HCT116 (cell line): ENCODE measurements at regions not wholly inside any gene's neighbourhood (a gene's known extent, or its start where the extent isn't known, plus 50 kb on each side); places are given as distances from the start of the nearest gene placed in this dataset.

Source experiments
- ATAC-seq: fragments of 200-7000 bp; cut with Tn5 transposase; 2 replicates; pipeline ENCODE4 v1.9.1; 2020; ENCODE audit warnings: mild to moderate bottlenecking, moderate library complexity
- BruUV-seq: library from RNA; stranded (reverse); fragments of 400-500 nt; replicated peaks from 2 replicates; lab custom pipeline; 2021; lab: Mats Ljungman, UMichigan
- CTCF ChIA-PET: fragments of 300-600 bp; sonication (Branson Sonifier 250); formaldehyde crosslinking; loops from one replicate; lab custom pipeline; 2021; ENCODE audit warnings: antibody characterized with exemption; lab: Charles Lee
- POLR2A ChIA-PET: fragments of 300-600, 350-600 bp; sonication (Branson Sonifier 250); formaldehyde crosslinking; loops from one replicate; lab custom pipeline; 2021; ENCODE audit warnings: antibody characterized with exemption; lab: Charles Lee
- RAD21 ChIA-PET, 2 experiments: fragments of 300-600 bp; sonication (Branson Sonifier 250); formaldehyde crosslinking; loops; one replicate each; lab custom pipeline; 2023; ENCODE audit warnings: low total read pairs in 2 of 2; ENCODE audit not compliant: uncharacterized antibody in 2 of 2, unreplicated experiment in 2 of 2, low non-redundant PET in 1 of 2; lab: Charles Lee
- DNase-seq: peaks from one replicate; pipeline ENCODE4 v3.0.0-alpha.2; 2010; ENCODE audit warnings: low read depth, low spot score
- H2AFZ ChIP-seq: fragments of 200-600 bp; shearing (Covaris generic), sonication (generic); 2 replicates; pipeline ENCODE4 v1.6.1; 2017; ENCODE audit warnings: low read depth, mixed run types, mixed read lengths, antibody characterized with exemption, low read length; ENCODE audit not compliant: poor library complexity, severe bottlenecking
- H3K27ac ChIP-seq: 2 replicates; pipeline ENCODE4 v1.5.1; 2012; ENCODE audit warnings: low read depth, low read length
- H3K27me3 ChIP-seq: fragments of 200-600 bp; sonication (generic); 2 replicates; pipeline ENCODE4 v1.6.1; 2016; ENCODE audit warnings: mixed run types, low read length, mixed read lengths; ENCODE audit not compliant: insufficient read depth
- H3K36me3 ChIP-seq, 2 experiments: fragments of 200-500 bp in 1 of 2; fragments of 200-600 bp in 1 of 2; sonication (Bioruptor generic) in 1 of 2; sonication (generic) in 1 of 2; 2 replicates each; pipeline versions ENCODE4 v1.5.1 to v1.6.1; 2014 to 2016; ENCODE audit warnings: low read length in 2 of 2, inconsistent platforms in 1 of 2, mixed read lengths in 1 of 2, mixed run types in 1 of 2; ENCODE audit not compliant: insufficient read depth in 2 of 2, control insufficient read depth in 1 of 2
- H3K4me1 ChIP-seq, 2 experiments: fragments of 200-600 bp in 1 of 2; sonication (generic) in 1 of 2; 2 replicates each; pipeline versions ENCODE4 v1.5.1 to v1.6.1; 2012 to 2017; ENCODE audit warnings: low read length in 2 of 2, inconsistent platforms in 1 of 2, mild to moderate bottlenecking in 1 of 2, mixed read lengths in 1 of 2, mixed run types in 1 of 2, moderate library complexity in 1 of 2; ENCODE audit not compliant: insufficient read depth in 2 of 2, control insufficient read depth in 1 of 2
- H3K4me2 ChIP-seq: fragments of 200-600 bp; sonication (generic); 2 replicates; pipeline ENCODE4 v1.6.1; 2017; ENCODE audit warnings: mixed run types, low read length, mixed read lengths
- H3K4me3 ChIP-seq, 2 experiments: fragments of 200-600 bp in 1 of 2; sonication (generic) in 1 of 2; replicated peaks in 1 of 2; 2 replicates each; pipeline ENCODE4 v1.5.1; 2011 to 2016; ENCODE audit warnings: low read length in 2 of 2, control low read depth in 1 of 2, low read depth in 1 of 2, mild to moderate bottlenecking in 1 of 2, mixed read lengths in 1 of 2, mixed run types in 1 of 2
- H3K79me2 ChIP-seq: fragments of 200-600 bp; sonication (generic); 2 replicates; pipeline ENCODE4 v1.6.1; 2017; ENCODE audit warnings: mild to moderate bottlenecking, mixed run types, low read length, moderate library complexity, mixed read lengths; ENCODE audit not compliant: insufficient read depth
- H3K9ac ChIP-seq: fragments of 200-600 bp; sonication (generic); 2 replicates; pipeline ENCODE4 v1.6.1; 2016; ENCODE audit warnings: low read length, mixed read lengths
- H3K9me2 ChIP-seq: fragments of 200-600 bp; sonication (generic), shearing (Covaris generic); 2 replicates; pipeline ENCODE4 v1.6.1; 2017; ENCODE audit warnings: mixed run types, mild to moderate bottlenecking, moderate library complexity; ENCODE audit not compliant: insufficient read depth
- H3K9me3 ChIP-seq, 2 experiments: fragments of 200-500 bp in 1 of 2; fragments of 200-600 bp in 1 of 2; sonication (Bioruptor generic) in 1 of 2; sonication (generic) in 1 of 2; 2 replicates each; pipeline ENCODE4 v1.6.1; 2014 to 2017; ENCODE audit warnings: low read length in 2 of 2, mixed read lengths in 2 of 2, inconsistent platforms in 1 of 2, low read depth in 1 of 2, mild to moderate bottlenecking in 1 of 2, mixed run types in 1 of 2, moderate library complexity in 1 of 2; ENCODE audit not compliant: control insufficient read depth in 1 of 2, insufficient read depth in 1 of 2
- H4K20me1 ChIP-seq: fragments of 200-600 bp; sonication (generic), shearing (Covaris generic); 2 replicates; pipeline ENCODE4 v1.6.1; 2017; ENCODE audit warnings: mixed run types, mild to moderate bottlenecking, moderate library complexity; ENCODE audit not compliant: insufficient read depth
- CBX3 ChIP-seq: IDR thresholded peaks from 2 replicates; pipeline ENCODE4 v1.6.1; 2012; ENCODE audit warnings: low read depth
- EGR1 ChIP-seq: IDR thresholded peaks from 2 replicates; pipeline ENCODE4 v1.6.1; 2012; ENCODE audit warnings: low read depth
- ELF1 ChIP-seq: IDR thresholded peaks from 2 replicates; pipeline ENCODE4 v1.6.1; 2012; ENCODE audit warnings: low read depth, borderline replicate concordance
- EZH2 ChIP-seq: fragments of 200-600 bp; sonication (generic); IDR thresholded peaks from 2 replicates; pipeline ENCODE4 v1.6.1; 2017; ENCODE audit warnings: antibody characterized with exemption, mixed run types
- EZH2phosphoT487 ChIP-seq: fragments of 200-600 bp; IDR thresholded peaks from 2 replicates; pipeline ENCODE4 v1.6.1; 2018; ENCODE audit warnings: antibody characterized with exemption, borderline replicate concordance
- FOSL1 ChIP-seq: IDR thresholded peaks from 2 replicates; pipeline ENCODE4 v1.6.1; 2012; ENCODE audit warnings: low read depth
- JUND ChIP-seq: IDR thresholded peaks from 2 replicates; pipeline ENCODE4 v1.6.1; 2012
- POLR2A ChIP-seq: IDR thresholded peaks from 2 replicates; pipeline ENCODE4 v1.7.0; 2011; ENCODE audit warnings: borderline replicate concordance; ENCODE audit not compliant: insufficient read depth, insufficient read length; ENCODE audit errors: extremely low read depth
- POLR2AphosphoS5 ChIP-seq: IDR thresholded peaks from 2 replicates; pipeline ENCODE4 v1.6.1; 2011; ENCODE audit warnings: mild to moderate bottlenecking, low read depth, low read length, moderate library complexity
- SIN3A ChIP-seq: IDR thresholded peaks from 2 replicates; pipeline ENCODE4 v1.6.1; 2012; ENCODE audit warnings: low read depth
- SP1 ChIP-seq: IDR thresholded peaks from 2 replicates; pipeline ENCODE4 v1.6.1; 2012; ENCODE audit warnings: low read depth
- SRF ChIP-seq: IDR thresholded peaks from 2 replicates; pipeline ENCODE4 v1.6.1; 2012; ENCODE audit warnings: low read depth
- TCF7L2 ChIP-seq: IDR thresholded peaks from 2 replicates; pipeline ENCODE4 v1.7.0; 2011; ENCODE audit warnings: borderline replicate concordance, inconsistent platforms; ENCODE audit not compliant: insufficient read depth, insufficient read length; ENCODE audit errors: extremely low read depth
- ZBTB33 ChIP-seq: IDR thresholded peaks from 2 replicates; pipeline ENCODE4 v1.6.1; 2011; ENCODE audit warnings: mild to moderate bottlenecking, low read length, moderate library complexity; ENCODE audit not compliant: insufficient replicate concordance; ENCODE audit errors: extremely low read depth
- ZFX ChIP-seq: fragments of 450-650 bp; IDR thresholded peaks from 2 replicates; pipeline ENCODE4 v1.6.1; 2017
- ZNF274 ChIP-seq: fragments of 200-500 bp; sonication (Bioruptor generic); IDR thresholded peaks from 2 replicates; pipeline ENCODE4 v1.6.1; 2014; ENCODE audit warnings: mild to moderate bottlenecking, low read depth, low read length, inconsistent platforms
- intact Hi-C: fragments of 100-400 bp; cut with micrococcal nuclease; formaldehyde crosslinking; loops from 2 replicates; pipeline ENCODE4 v1.10.0; 2022
- TF ChIP-seq, protein P1 (sequence below), 3 experiments: fragments of 200-600 bp in 1 of 3; sonication (generic) in 1 of 3; IDR thresholded peaks in 2 of 3; conservative IDR thresholded peaks in 1 of 3; 2 replicates each; pipeline ENCODE4 v1.5.1; 2012 to 2017; ENCODE audit warnings: low read depth in 2 of 3, low read length in 2 of 3, antibody characterized with exemption in 1 of 3, borderline replicate concordance in 1 of 3, control low read depth in 1 of 3, mild to moderate bottlenecking in 1 of 3, mixed read lengths in 1 of 3, mixed run types in 1 of 3, moderate library complexity in 1 of 3; ENCODE audit not compliant: insufficient read depth in 1 of 3
- TF ChIP-seq, protein P2 (sequence below): IDR thresholded peaks from 2 replicates; pipeline ENCODE4 v1.6.1; 2012; ENCODE audit warnings: low read depth
- TF ChIP-seq, protein P3 (sequence below): IDR thresholded peaks from 2 replicates; pipeline ENCODE4 v1.6.1; 2012

GRCh38 chr2:188880740-188881139, 93.4 kb upstream of the COL3A1 start:
- no peak for DNase-seq
- TF ChIP-seq FOSL1, result no peak
- no peak for TF ChIP-seq JUND
- TF ChIP-seq, protein P1, sequence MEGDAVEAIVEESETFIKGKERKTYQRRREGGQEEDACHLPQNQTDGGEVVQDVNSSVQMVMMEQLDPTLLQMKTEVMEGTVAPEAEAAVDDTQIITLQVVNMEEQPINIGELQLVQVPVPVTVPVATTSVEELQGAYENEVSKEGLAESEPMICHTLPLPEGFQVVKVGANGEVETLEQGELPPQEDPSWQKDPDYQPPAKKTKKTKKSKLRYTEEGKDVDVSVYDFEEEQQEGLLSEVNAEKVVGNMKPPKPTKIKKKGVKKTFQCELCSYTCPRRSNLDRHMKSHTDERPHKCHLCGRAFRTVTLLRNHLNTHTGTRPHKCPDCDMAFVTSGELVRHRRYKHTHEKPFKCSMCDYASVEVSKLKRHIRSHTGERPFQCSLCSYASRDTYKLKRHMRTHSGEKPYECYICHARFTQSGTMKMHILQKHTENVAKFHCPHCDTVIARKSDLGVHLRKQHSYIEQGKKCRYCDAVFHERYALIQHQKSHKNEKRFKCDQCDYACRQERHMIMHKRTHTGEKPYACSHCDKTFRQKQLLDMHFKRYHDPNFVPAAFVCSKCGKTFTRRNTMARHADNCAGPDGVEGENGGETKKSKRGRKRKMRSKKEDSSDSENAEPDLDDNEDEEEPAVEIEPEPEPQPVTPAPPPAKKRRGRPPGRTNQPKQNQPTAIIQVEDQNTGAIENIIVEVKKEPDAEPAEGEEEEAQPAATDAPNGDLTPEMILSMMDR (IDR thresholded peaks at IDR 0.05 in 2 of 3, conservative IDR thresholded peaks at IDR 0.05 in 1 of 3; ENCODE audit: borderline replicate concordance in 1 of 3, insufficient read depth in 1 of 3, low read depth in 2 of 3, low read length in 2 of 3), result no peak
- no peak for TF ChIP-seq SIN3A
- no peak for TF ChIP-seq EZH2phosphoT487
- TF ChIP-seq ELF1, result no peak
- no peak for TF ChIP-seq SRF
- TF ChIP-seq EZH2, result no peak
- TF ChIP-seq ZBTB33, result no peak
- TF ChIP-seq ZFX, result no peak
- TF ChIP-seq SP1, result no peak
- TF ChIP-seq ZNF274, result no peak
- no peak for TF ChIP-seq TCF7L2
- TF ChIP-seq CBX3, result no peak
- TF ChIP-seq POLR2AphosphoS5, result no peak
- no peak for TF ChIP-seq EGR1
- TF ChIP-seq, protein P2, sequence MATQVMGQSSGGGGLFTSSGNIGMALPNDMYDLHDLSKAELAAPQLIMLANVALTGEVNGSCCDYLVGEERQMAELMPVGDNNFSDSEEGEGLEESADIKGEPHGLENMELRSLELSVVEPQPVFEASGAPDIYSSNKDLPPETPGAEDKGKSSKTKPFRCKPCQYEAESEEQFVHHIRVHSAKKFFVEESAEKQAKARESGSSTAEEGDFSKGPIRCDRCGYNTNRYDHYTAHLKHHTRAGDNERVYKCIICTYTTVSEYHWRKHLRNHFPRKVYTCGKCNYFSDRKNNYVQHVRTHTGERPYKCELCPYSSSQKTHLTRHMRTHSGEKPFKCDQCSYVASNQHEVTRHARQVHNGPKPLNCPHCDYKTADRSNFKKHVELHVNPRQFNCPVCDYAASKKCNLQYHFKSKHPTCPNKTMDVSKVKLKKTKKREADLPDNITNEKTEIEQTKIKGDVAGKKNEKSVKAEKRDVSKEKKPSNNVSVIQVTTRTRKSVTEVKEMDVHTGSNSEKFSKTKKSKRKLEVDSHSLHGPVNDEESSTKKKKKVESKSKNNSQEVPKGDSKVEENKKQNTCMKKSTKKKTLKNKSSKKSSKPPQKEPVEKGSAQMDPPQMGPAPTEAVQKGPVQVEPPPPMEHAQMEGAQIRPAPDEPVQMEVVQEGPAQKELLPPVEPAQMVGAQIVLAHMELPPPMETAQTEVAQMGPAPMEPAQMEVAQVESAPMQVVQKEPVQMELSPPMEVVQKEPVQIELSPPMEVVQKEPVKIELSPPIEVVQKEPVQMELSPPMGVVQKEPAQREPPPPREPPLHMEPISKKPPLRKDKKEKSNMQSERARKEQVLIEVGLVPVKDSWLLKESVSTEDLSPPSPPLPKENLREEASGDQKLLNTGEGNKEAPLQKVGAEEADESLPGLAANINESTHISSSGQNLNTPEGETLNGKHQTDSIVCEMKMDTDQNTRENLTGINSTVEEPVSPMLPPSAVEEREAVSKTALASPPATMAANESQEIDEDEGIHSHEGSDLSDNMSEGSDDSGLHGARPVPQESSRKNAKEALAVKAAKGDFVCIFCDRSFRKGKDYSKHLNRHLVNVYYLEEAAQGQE, result no peak
- TF ChIP-seq, protein P3, sequence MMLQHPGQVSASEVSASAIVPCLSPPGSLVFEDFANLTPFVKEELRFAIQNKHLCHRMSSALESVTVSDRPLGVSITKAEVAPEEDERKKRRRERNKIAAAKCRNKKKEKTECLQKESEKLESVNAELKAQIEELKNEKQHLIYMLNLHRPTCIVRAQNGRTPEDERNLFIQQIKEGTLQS, result no peak
- no peak for TF ChIP-seq POLR2A
- Histone ChIP-seq H4K20me1 (no peaks in the 10 kb centered on the region), H3K4me1 (no peaks in the 10 kb centered on the region), H3K27ac (no peak overlapping the region), H3K9me3 (no peaks in the 10 kb centered on the region), H3K27me3 (no peaks in the 10 kb centered on the region), H3K79me2 (no peaks in the 10 kb centered on the region), H3K4me3 (no peak overlapping the region), H3K9ac (no peak overlapping the region), H3K36me3 (no peaks in the 10 kb centered on the region), H3K9me2 (no peaks in the 10 kb centered on the region), H2AFZ (no peak overlapping the region), H3K4me2 (no peak overlapping the region)
- no TSS peak for BruUV-seq
- ATAC-seq, result no peak
- intact Hi-C loops, result no loop called here
- CTCF ChIA-PET, result no interaction called here
- RAD21 ChIA-PET, result no interaction called here
- POLR2A ChIA-PET, result no interaction called here
